ENCODE measurements at regions not wholly inside any gene's neighbourhood (a gene's known extent, or its start where the extent isn't known, plus 50 kb on each side); places are given as distances from the start of the nearest gene placed in this dataset.
A peak's percentile ranks its signal among the peaks of the same experiment; 100 is the strongest.

DNA sequence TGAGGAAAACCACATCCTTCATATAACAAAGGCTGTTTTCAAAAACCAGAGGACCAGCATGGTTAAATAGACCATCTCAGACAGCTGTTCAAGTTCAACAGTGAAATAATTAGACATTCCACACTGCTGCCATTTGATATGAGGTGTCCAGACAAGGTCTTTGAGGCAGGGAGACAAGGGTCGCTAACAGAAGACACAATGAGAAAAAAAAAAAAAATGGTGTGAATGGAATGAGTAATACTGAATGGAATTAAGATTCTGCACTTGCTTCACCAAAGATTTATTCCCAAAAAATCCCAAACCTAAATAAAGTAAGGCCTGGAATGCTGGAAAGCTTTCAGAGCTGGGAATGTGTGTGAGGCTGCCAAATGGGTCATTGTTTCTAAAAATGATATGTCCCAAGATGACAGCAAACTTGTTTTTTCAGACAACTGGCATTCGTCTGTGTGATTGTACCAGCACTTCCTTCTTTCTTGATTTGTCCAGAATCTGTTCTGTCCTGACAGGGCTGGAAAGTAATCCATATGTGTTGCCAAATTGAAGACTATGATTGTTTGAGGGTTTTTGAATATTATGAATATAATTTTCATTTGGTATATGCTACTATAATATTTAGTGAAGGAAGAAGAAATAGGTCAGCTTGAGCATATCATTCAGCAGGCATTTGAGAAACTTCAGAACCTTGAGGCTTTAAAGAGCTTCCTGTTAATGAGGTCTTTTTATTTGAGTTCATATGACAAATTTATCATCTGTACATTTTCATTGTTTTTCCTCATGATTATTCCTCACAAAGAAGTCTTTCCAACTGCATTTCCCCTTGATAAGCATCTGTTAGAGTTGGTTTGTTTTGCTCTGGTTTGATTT, 85.2 kb upstream of the ITGA4 start:
- H3K4me1 Mint-ChIP-seq: peaks cover 26 to 27% of the 10 kb centered on the region in 2 donors
- TF ChIP-seq, protein P1, sequence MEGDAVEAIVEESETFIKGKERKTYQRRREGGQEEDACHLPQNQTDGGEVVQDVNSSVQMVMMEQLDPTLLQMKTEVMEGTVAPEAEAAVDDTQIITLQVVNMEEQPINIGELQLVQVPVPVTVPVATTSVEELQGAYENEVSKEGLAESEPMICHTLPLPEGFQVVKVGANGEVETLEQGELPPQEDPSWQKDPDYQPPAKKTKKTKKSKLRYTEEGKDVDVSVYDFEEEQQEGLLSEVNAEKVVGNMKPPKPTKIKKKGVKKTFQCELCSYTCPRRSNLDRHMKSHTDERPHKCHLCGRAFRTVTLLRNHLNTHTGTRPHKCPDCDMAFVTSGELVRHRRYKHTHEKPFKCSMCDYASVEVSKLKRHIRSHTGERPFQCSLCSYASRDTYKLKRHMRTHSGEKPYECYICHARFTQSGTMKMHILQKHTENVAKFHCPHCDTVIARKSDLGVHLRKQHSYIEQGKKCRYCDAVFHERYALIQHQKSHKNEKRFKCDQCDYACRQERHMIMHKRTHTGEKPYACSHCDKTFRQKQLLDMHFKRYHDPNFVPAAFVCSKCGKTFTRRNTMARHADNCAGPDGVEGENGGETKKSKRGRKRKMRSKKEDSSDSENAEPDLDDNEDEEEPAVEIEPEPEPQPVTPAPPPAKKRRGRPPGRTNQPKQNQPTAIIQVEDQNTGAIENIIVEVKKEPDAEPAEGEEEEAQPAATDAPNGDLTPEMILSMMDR (IDR thresholded peaks at IDR 0.05): no peak
- no peaks in the 10 kb centered on the region for H3K9me3 Mint-ChIP-seq
- intact Hi-C loops (cut with micrococcal nuclease): no loop called here
- no peaks in the 10 kb centered on the region for H3K36me3 ChIP-seq (ENCODE audit: control insufficient read depth, insufficient read depth, low read length)
- H3K9me3 ChIP-seq (ENCODE audit: control insufficient read depth, insufficient read depth, low read length): peaks cover 4% of the 10 kb centered on the region
- no peak overlapping the region for H3K4me3 ChIP-seq (ENCODE audit: low read length)
- H3K36me3 Mint-ChIP-seq: no peaks in the 10 kb centered on the region
- DNase-seq: peak in 1 of 2 donors; percentile 15
- H3K27me3 Mint-ChIP-seq (ENCODE audit: low read depth in 2 of 2): no peaks in the 10 kb centered on the region
- peak overlapping the region; percentile 60 for H3K4me3 Mint-ChIP-seq
- peaks cover 4% of the 10 kb centered on the region for H3K4me1 ChIP-seq (ENCODE audit: control insufficient read depth, insufficient read depth, low read length)
- no peaks in the 10 kb centered on the region for H3K27me3 ChIP-seq (ENCODE audit: control insufficient read depth, insufficient read depth, low read length)
- peak overlapping the region; percentile 49 to 79 for H3K27ac Mint-ChIP-seq
- WGBS (ENCODE audit: insufficient coverage): 49% methylated on average over 2 of the region's 2 CpGs
- ATAC-seq: peak in 1 of 3 donors; percentile 42
- H3K27ac ChIP-seq (ENCODE audit: low read length): peak overlapping the region; percentile 21

DNA sequence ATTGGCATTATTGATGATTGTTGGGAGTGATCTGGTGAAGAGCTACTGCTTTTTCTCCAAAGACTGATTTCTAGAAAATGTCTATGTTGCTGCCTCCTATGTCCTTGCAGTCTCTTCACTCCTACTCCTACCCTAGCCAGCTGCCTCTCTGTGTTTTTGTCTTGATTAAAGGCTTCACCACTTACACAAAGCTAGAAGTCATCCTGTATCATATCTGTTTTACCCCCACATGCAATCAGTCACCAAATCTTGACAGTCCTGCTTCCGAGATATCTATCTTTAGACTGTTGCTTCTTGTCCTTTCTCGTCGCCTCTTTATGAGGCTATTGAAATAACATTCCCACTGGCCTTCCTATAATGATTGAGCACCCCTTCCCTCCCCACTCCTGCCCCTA, 84.5 kb upstream of the ITGA4 start:
- Histone ChIP-seq H3K27ac (ENCODE audit: low read length) (peak overlapping the region; percentile 0), H3K36me3 (ENCODE audit: control insufficient read depth, insufficient read depth, low read length) (no peaks in the 10 kb centered on the region), H3K27me3 (ENCODE audit: control insufficient read depth, insufficient read depth, low read length) (no peaks in the 10 kb centered on the region), H3K4me1 (ENCODE audit: control insufficient read depth, insufficient read depth, low read length) (peaks cover 4% of the 10 kb centered on the region), H3K9me3 (ENCODE audit: control insufficient read depth, insufficient read depth, low read length) (peaks cover 4% of the 10 kb centered on the region), H3K4me3 (ENCODE audit: low read length) (no peak overlapping the region)
- WGBS (ENCODE audit: insufficient coverage): 58% methylated on average over 3 of the region's 3 CpGs
- ATAC-seq (peak in 1 of 3 donors; percentile 35), DNase-seq (no peak)
- H3K27me3 Mint-ChIP-seq (ENCODE audit: low read depth in 2 of 2): no peaks in the 10 kb centered on the region
- H3K27ac Mint-ChIP-seq: peak overlapping the region; percentile 49 to 79
- peak overlapping the region; percentile 7 for H3K4me3 Mint-ChIP-seq
- H3K36me3 Mint-ChIP-seq: no peaks in the 10 kb centered on the region
- peaks cover 26 to 27% of the 10 kb centered on the region in 2 donors for H3K4me1 Mint-ChIP-seq
- TF ChIP-seq, protein P1 (IDR thresholded peaks at IDR 0.05): no peak
- H3K9me3 Mint-ChIP-seq: no peaks in the 10 kb centered on the region
- intact Hi-C loops (cut with micrococcal nuclease): no loop called here

DNA sequence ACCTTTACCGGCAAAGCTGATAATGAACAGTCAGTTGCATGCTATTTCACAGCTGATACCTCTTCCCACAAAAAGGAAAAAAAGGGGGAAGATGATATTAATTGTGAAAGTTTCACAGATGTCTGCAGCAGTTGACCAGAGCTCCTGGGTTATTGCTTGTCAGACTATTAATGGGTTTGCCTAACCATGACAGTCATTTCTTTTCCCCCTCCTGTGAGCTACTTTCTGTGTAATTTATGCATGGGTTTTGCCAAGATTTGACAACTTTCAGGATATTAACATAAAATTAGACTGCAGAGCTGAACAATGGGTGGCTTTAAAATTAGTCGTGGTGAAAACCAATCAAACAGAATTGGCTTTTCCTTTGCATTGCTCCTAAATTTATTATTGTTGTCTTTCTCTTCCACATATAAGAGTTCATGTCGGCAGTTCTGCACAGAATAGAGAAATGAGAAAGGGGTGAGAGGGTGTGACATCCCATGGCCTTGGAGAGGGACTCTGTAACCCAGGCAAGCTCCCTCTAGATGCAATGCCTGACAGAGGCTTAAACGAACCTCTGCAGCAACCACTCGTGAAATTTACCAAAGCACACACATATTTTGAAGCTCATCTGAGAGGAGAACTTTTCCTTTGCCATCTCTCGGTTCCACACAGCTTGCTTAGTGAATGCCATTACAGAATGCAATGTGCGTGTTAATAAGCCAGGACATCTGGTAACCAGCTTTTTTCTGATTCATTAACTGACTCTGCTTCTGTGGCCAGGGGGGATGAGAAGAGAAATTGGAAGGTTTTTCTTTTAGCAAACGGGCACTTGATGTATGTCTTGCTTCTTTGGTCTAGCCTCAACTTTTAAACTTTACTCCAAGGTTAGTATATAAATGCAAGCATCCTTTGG, 82.2 kb upstream of the ITGA4 start:
- Mint-ChIP-seq H3K27me3 (ENCODE audit: low read depth in 2 of 2) (no peaks in the 10 kb centered on the region), H3K4me3 (no peak overlapping the region), H3K36me3 (no peaks in the 10 kb centered on the region), H3K9me3 (no peaks in the 10 kb centered on the region), H3K4me1 (peaks cover 26 to 27% of the 10 kb centered on the region in 2 donors), H3K27ac (no peak overlapping the region)
- H3K27ac ChIP-seq (ENCODE audit: low read length): no peak overlapping the region
- intact Hi-C loops (cut with micrococcal nuclease): no loop called here
- TF ChIP-seq, protein P1 (IDR thresholded peaks at IDR 0.05): no peak
- H3K4me3 ChIP-seq (ENCODE audit: low read length): no peak overlapping the region
- ATAC-seq (no peak), DNase-seq (no peak)
- WGBS (ENCODE audit: insufficient coverage): 73% methylated on average over 6 of the region's 8 CpGs
- peaks cover 4% of the 10 kb centered on the region for H3K9me3 ChIP-seq (ENCODE audit: control insufficient read depth, insufficient read depth, low read length)
- H3K27me3 ChIP-seq (ENCODE audit: control insufficient read depth, insufficient read depth, low read length): no peaks in the 10 kb centered on the region
- H3K36me3 ChIP-seq (ENCODE audit: control insufficient read depth, insufficient read depth, low read length): no peaks in the 10 kb centered on the region
- H3K4me1 ChIP-seq (ENCODE audit: control insufficient read depth, insufficient read depth, low read length): peaks cover 4% of the 10 kb centered on the region

Measured in natural killer cell (primary cell).